ENCODE measurements at regions not wholly inside any gene's neighbourhood (a gene's known extent, or its start where the extent isn't known, plus 50 kb on each side); places are given as distances from the start of the nearest gene placed in this dataset.

DNA sequence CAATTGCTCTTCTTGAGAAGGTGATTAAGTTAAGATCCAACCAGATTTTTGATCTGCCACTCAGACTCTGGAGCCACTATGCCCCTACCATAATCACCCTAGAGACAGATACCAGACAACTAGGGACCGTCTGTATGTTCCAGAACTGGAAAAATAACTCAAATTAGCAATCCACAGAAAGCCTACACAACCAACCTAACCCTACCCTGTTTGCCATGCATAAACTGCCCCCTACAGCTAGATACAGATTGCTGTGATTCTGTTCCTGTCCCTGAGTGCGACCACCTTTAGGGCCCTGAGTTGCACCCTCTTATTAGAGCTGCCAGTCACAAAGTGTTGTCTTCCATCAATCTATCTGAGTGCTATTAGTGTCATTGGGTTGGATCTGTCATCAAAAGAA lies 929.8 kb upstream of the SLITRK1 start:
- Histone ChIP-seq H3K27ac (ENCODE audit: low read depth, low read length, poor library complexity, severe bottlenecking) (no peak overlapping the region), H3K4me3 (ENCODE audit: low read depth, low read length, poor library complexity, severe bottlenecking) (no peak overlapping the region), H4K20me1 (ENCODE audit: insufficient read depth, low read length) (no peaks in the 10 kb centered on the region), H2AFZ (ENCODE audit: low read length) (no peak overlapping the region), H3K36me3 (ENCODE audit: insufficient read depth, low read length) (no peaks in the 10 kb centered on the region), H3K4me1 (ENCODE audit: insufficient read depth, low read length, poor library complexity, severe bottlenecking) (no peaks in the 10 kb centered on the region), H3K9me3 (ENCODE audit: low read length) (no peaks in the 10 kb centered on the region), H3K9me2 (ENCODE audit: insufficient read depth, low read length) (no peaks in the 10 kb centered on the region), H3K79me2 (ENCODE audit: insufficient read depth, low read depth, low read length) (no peaks in the 10 kb centered on the region), H3K4me2 (ENCODE audit: low read length) (no peak overlapping the region)
- no peak for DNase-seq (ENCODE audit: low spot score)
- CTCF ChIA-PET (ENCODE audit: unreplicated experiment) = no interaction called here
- intact Hi-C loops (cut with micrococcal nuclease; ENCODE audit: unreplicated experiment) = no loop called here
- TF ChIP-seq CTCF (conservative IDR thresholded peaks at IDR 0.05; ENCODE audit: low read length) (no peak), EZH2phosphoT487 (IDR thresholded peaks at IDR 0.05; ENCODE audit: borderline replicate concordance, low read depth, low read length) (no peak)
- POLR2A ChIA-PET = interaction anchor here (0.9 kb wide), 1 partner anchor 37 kb away, joined by 3 read pairs; no protein-coding TSS in a partner anchor
- BruUV-seq (replicated peaks) = no TSS peak

DNA sequence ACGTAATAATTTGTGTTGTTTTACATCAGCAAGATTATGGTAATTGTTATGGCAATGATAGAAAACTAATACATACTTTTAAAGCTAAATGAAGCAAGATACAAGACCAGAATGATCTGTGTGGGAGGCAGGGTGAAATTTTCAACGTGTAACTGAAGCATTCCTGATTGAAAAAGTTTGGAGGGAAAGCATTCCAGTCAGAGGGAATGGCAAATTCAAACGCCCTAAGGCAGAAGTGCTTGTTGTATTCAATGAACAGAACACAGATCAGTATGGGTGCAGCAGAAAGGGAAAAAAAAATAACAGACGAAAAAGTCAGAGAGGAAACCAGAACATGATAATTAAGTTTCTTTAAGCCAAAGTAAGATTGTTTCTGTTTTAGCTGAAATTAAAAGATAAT lies 928.5 kb upstream of the SLITRK1 start:
- CTCF ChIA-PET (ENCODE audit: unreplicated experiment) = no interaction called here
- POLR2A ChIA-PET = interaction anchor here (0.6 kb wide), 1 partner anchor 24 kb away, joined by 3 read pairs; no protein-coding TSS in a partner anchor
- Histone ChIP-seq H4K20me1 (ENCODE audit: insufficient read depth, low read length) (no peaks in the 10 kb centered on the region), H3K4me2 (ENCODE audit: low read length) (no peak overlapping the region), H3K4me1 (ENCODE audit: insufficient read depth, low read length, poor library complexity, severe bottlenecking) (no peaks in the 10 kb centered on the region), H3K79me2 (ENCODE audit: insufficient read depth, low read depth, low read length) (no peaks in the 10 kb centered on the region), H2AFZ (ENCODE audit: low read length) (no peak overlapping the region), H3K9me2 (ENCODE audit: insufficient read depth, low read length) (no peaks in the 10 kb centered on the region), H3K4me3 (ENCODE audit: low read depth, low read length, poor library complexity, severe bottlenecking) (no peak overlapping the region), H3K9me3 (ENCODE audit: low read length) (no peaks in the 10 kb centered on the region), H3K36me3 (ENCODE audit: insufficient read depth, low read length) (no peaks in the 10 kb centered on the region), H3K27ac (ENCODE audit: low read depth, low read length, poor library complexity, severe bottlenecking) (no peak overlapping the region)
- intact Hi-C loops (cut with micrococcal nuclease; ENCODE audit: unreplicated experiment) = no loop called here
- no peak for DNase-seq (ENCODE audit: low spot score)
- no peak for TF ChIP-seq CTCF (conservative IDR thresholded peaks at IDR 0.05; ENCODE audit: low read length)
- BruUV-seq (replicated peaks) = no TSS peak

DNA sequence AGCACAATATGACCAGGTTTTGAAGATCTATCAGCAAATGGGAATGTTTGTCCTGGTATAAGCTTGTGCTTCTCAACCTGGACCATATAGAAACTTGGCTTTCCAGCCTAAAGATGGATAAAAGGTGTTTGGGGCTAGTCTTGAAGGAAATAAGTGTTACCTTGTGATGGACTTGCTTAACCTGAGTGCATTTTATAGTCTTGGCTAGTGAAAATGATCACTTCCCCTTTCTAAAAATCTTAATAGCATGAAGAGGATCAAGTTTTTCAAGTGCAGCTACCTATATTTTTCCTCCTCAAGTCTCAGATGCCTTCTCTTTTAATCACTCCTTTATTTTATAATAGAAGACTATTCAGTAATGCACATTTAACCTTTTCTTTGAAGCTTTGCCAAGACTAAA lies 919.8 kb upstream of the SLITRK1 start:
- DNase-seq (ENCODE audit: low spot score) = no peak
- ChIA-PET CTCF (ENCODE audit: unreplicated experiment) (no interaction called here), POLR2A (interaction anchor here (0.9 to 1.0 kb wide), 2 partner anchors 20 to 481 kb away, joined by 3 read pairs; no protein-coding TSS in a partner anchor)
- Histone ChIP-seq H3K9me3 (ENCODE audit: low read length) (no peaks in the 10 kb centered on the region), H3K4me2 (ENCODE audit: low read length) (no peak overlapping the region), H4K20me1 (ENCODE audit: insufficient read depth, low read length) (no peaks in the 10 kb centered on the region), H3K27ac (ENCODE audit: low read depth, low read length, poor library complexity, severe bottlenecking) (no peak overlapping the region), H3K79me2 (ENCODE audit: insufficient read depth, low read depth, low read length) (no peaks in the 10 kb centered on the region), H3K9me2 (ENCODE audit: insufficient read depth, low read length) (no peaks in the 10 kb centered on the region), H2AFZ (ENCODE audit: low read length) (no peak overlapping the region), H3K4me3 (ENCODE audit: low read depth, low read length, poor library complexity, severe bottlenecking) (no peak overlapping the region), H3K4me1 (ENCODE audit: insufficient read depth, low read length, poor library complexity, severe bottlenecking) (no peaks in the 10 kb centered on the region), H3K36me3 (ENCODE audit: insufficient read depth, low read length) (no peaks in the 10 kb centered on the region)
- TF ChIP-seq CTCF (conservative IDR thresholded peaks at IDR 0.05; ENCODE audit: low read length) = no peak
- no peak for TF ChIP-seq EZH2phosphoT487 (IDR thresholded peaks at IDR 0.05; ENCODE audit: borderline replicate concordance, low read depth, low read length)
- intact Hi-C loops (cut with micrococcal nuclease; ENCODE audit: unreplicated experiment) = no loop called here
- BruUV-seq (replicated peaks) = no TSS peak
